GM18868 (cell line): ENCODE measurements at regions not wholly inside any gene's neighbourhood (a gene's known extent, or its start where the extent isn't known, plus 50 kb on each side); places are given as distances from the start of the nearest gene placed in this dataset.

Experiments
- ATAC-seq: cut with Tn5 transposase; IDR thresholded peaks from one replicate; pipeline ENCODE4 v1.9.1; 2021; ENCODE audit warnings: mild to moderate bottlenecking, moderate library complexity; ENCODE audit not compliant: unreplicated experiment

DNA sequence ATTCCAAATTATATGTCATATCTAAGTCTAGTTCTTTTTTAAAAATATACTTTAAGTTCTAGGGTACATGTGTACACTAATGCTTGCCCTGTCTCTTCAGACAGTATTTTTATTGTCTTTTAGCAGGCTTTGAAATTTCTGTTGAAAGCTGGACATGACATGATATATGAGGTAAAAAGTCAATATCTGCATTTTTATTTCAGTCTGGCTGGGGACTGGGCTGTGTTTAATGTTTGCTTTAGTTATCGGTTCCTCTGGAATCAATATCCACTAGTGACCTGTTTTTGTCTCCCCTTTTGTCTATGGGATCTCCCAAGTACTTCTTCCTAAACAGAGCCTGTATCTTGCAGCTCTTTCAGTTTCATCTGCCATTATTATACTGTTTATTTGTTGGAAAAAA, 786.2 kb upstream of the GJE1 start:
- ATAC-seq = no peak

GRCh38 chr6:141337191-141337590, 795.5 kb upstream of the GJE1 start:
- no peak for ATAC-seq

DNA sequence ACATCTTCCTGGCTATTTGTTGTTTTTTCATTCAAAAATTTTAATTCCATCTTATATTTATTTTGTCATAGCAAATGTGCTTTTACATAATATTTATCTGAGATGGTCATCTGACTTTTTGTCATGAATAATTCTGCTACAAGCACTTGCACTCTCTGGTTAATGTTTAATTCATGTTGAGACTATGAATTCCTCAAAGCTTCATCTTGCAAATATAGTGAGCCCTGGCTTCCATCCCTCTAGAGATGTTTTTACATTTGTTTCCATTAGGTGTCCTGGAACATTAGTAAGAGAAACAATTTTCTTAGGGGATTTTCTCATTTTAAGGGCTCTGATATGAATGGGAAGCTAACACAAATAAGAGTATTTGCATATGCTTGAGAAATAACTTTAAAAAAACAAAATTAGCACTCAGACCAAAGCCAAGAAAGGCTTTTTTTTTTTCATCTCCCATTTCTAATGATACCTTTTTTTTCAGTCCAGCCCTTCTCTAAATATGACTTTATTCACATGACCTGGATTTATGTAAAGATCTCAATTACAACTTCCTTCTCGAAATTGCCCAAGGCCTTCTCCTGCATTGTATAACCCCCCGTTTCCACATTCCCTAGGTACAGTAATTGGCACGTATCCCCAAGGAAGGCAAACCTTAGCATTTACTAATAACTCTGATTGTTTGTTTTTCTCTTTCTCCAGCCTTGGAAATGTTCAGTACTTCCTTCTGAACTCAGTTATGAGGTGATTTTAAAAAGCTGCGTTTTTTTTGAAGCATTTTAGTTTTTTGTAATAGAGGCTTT, 797.0 kb upstream of the GJE1 start:
- no peak for ATAC-seq

- no peak for ATAC-seq
Measured at GRCh38 chr6:141326925-141327324, 805.8 kb upstream of the GJE1 start.

DNA sequence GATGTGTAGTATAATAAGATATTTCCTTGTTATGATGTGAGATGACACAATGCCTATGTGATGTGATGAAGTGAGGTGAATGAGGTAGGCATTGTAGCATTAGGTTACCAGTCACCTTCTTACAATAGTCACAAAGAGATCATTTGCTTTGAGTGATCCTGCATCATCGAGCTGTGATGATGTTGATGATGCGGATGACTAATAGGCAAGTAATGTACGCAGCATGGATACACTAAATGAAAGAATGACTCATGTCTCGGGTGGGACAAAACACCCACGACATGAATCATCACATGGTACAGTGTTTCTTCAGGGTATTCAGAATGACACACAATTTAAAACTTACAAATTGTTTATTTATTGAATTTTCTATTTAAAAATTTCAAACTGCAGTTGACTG, 806.3 kb upstream of the GJE1 start:
- peak; percentile 81 for ATAC-seq

DNA sequence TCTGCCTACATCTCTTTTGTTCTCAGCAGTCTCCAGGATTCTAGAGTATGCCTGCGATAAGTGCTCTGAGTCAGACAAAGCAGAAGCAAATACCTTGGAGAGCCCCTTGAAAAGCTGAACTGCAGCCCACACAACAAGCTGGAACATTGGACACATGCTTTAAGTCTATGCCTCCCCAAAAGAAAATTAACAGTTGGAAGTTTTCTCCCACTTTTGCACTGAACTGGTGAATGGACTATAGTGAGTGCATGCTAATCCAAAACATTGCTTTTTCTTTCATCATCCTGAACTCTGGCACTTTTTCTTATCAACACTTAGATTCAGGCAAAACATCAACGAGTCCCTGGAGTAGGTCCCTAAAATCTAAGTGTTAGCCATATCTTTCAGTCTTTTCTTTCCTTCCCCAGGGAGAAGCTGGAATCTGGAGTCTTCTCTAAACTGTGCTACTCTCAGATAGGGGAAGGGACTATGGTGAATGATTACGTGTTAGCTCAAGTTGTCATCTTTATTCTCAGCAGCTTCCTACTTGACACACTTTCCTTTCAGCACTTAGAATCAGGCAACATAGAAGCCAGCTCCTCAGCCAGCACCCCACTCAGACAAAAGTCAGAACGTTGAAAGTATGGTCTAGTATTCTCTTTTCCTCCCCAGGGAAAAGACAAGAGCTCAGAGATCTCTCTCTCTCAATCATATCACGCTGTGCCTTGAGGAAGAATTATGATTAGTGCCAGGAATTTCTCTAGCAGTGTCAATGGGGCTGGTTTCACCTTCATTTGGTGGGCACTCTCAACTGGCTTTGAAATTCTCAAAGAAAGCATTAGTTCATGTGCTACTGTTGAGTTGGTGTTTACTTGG, 811.0 kb upstream of the GJE1 start:
- ATAC-seq = no peak

GRCh38 chr6:141316236-141316635, 816.5 kb upstream of the GJE1 start:
- no peak for ATAC-seq

GRCh38 chr6:141313986-141314385, 818.7 kb upstream of the GJE1 start:
- no peak for ATAC-seq

- peak; percentile 52 for ATAC-seq
Measured at GRCh38 chr6:141309295-141309694, 823.4 kb upstream of the GJE1 start.

DNA sequence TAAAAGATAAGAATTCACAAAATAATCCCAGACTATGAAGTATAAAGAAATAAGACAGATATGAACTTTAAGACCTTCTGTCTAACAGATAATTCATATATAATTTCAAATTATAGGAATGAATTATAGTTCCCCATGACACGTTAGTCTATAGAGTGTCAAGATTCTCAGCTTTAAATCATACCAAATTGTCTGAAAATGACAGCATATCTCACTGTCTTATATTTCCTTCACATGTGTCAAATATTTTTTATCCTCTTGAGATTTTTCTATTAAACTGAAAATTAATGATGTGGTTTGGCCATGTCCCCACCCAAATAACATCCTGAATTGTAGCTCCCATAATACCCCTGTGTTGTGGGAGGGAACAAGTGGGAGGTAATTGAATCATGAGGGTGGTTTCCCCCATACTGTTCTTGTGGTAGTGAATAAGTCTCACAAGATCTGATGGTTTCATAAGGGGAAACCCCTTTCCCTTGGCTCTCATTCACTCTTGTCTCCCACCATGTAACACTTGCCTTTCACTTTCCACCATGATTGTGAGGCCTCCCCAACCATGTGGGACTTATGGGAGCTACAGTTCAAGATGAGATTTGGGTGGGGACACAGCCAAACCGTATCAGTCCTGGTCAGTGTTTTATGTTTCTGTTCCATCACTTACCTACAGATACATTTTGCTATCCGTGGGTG, 825.3 kb upstream of the GJE1 start:
- ATAC-seq = no peak

GRCh38 chr6:141303907-141304306, 828.8 kb upstream of the GJE1 start:
- peak; percentile 46 for ATAC-seq

GRCh38 chr6:141301779-141302178, 830.9 kb upstream of the GJE1 start:
- no peak for ATAC-seq

- no peak for ATAC-seq
Measured at GRCh38 chr6:141290941-141291721, 841.6 kb upstream of the GJE1 start.

- no peak for ATAC-seq
Measured at GRCh38 chr6:141288947-141289346, 843.8 kb upstream of the GJE1 start.

DNA sequence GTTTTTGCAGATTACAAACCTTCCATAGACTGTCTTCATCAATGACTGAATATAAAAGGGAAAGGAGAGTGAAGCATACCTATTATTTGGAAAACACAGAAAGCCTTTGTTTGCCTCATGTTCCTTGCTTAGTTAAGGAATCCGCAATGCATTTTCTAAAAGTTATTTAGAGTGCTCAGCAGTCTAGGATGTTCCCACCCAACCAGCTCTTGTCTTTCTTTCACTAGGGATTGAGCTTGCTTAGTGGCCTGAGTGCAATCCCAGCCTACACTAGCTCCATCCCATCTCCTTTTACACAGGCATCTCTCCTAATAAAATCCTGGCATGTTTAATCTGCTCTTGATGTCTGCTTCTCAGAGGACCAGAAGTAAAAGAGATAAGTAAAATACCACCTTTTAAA, 850.5 kb upstream of the GJE1 start:
- ATAC-seq = no peak

- no peak for ATAC-seq
Measured at GRCh38 chr6:141269684-141270083, 863.0 kb upstream of the GJE1 start.

- no peak for ATAC-seq
Measured at GRCh38 chr6:141267420-141267819, 865.3 kb upstream of the GJE1 start.

DNA sequence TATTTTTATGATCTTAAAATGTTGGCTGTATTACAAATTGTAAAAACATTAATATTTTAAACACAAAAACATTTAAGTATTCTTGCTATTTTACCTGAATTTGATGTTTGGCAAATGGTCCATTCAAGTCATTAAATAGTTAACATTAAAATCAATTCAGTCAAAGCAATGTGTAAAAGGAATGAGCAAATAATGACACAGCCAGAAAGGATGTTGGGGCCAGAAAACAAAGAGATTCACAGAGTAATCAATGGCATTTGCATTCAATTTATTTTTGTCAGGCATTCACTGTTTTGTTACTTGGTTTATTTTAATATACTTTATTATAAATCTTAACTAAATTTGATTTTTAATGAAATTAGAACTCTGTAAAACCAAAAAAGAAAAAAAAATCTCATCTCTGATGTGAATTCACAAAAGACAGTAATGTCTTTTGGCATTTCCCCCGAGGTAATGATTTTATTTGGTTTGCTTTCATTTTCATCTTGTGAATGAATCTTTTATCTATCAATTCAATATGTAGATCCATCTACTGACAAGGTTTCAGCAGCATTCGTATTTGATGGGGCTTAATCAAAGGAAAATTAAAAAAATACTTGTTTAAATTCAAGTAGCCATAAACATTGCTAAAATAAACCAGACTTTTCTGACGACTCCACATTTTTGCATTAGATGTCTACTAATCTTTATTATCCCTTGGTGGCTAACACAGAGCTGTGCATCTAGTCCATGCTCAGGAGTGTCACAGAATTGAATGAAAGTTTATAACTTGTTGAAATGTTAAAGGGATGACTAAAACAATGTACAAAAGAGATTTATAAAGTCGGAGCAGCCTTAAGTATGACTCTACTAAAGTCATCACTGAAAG, 866.7 kb upstream of the GJE1 start:
- ATAC-seq = no peak

DNA sequence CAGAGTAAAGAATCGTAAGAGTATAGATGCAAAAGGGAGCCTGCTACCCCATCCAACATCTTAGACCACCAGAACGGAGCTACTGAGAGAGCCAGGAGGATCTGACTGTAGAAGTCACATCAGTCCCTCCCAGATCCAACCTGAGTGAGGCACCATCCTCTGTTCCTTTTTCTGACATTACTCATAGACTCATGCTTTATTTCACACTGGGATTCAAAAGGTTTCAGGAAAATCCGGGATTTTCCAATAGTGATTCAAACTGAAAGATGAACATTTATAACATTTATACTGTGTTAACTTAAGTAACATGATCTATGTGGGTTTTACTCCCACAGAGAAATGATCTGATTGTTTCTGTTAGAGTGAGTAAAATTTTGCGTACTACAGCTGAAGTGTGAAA, 868.6 kb upstream of the GJE1 start:
- ATAC-seq = peak; percentile 46

DNA sequence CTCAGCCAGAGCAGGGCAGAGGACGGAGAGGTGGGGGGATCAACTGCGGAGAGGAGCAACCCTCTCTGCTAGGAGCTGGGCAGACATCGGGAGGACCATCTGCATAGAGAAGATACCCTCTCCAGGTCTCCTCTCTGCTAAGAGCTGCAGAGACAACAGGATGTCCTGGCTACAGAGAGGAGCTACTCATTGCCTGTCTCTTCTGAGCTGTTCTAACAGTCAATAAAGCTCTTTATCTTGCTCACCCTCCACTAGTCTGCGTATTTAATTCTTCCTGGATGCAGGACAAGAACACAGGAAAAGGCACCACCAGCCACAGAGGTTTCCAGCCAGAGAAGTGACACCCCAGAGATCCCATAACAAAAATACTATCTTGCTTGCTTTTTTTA, 871.1 kb upstream of the GJE1 start:
- no peak for ATAC-seq
